ENCODE measurements at regions not wholly inside any gene's neighbourhood (a gene's known extent, or its start where the extent isn't known, plus 50 kb on each side); places are given as distances from the start of the nearest gene placed in this dataset.

DNA sequence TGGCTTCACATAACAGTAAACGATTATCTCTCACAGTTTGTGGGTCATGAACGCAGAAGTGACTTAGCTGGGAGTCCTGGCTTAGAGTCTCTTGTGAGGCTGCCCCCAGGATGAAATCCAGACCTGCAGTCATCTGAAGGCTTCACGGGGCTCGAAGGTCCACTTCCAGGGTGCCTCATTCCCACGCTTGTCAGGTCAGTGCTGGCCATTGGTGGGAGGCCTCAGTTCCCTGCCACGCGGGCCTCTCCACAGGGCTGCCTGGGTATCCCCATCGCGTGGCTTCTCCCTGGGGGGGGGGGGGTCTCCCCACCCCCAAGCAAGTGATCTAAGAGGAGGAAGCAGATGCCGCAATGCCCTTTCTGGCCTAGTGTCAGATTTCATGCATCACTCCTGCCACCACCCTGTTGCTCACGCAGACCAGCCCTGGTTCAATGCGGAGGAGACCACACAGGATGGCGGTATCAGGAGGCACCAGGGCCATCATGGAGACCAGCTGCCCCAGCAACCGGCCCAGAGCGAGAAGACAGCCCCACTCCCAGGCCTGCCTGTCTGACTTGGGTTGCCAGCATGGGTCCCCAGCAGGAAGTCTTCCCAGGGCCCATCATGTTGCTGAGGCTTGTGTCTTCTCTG, 77.3 kb upstream of the CDH5 start:
- DNase-seq = no peak

DNA sequence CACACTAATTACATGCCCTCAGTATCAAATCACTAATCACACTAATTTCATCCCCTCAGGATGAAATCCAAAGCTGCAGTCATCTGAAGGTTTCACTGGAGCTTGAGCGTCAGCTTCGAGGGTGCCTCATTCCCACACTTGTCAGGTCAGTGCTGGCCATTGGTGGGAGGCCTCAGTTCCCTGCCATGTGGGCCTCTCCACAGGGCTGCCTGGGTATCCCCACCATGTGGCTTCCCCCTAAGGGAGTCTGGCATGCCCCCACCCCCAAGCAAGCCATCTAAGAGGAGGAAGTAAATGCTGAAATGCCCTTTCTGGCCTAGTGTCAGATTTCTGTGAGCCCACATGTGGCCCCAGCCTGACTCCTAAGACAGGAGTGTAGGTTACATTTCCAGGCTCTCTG, 78.6 kb upstream of the CDH5 start:
- DNase-seq = no peak

DNA sequence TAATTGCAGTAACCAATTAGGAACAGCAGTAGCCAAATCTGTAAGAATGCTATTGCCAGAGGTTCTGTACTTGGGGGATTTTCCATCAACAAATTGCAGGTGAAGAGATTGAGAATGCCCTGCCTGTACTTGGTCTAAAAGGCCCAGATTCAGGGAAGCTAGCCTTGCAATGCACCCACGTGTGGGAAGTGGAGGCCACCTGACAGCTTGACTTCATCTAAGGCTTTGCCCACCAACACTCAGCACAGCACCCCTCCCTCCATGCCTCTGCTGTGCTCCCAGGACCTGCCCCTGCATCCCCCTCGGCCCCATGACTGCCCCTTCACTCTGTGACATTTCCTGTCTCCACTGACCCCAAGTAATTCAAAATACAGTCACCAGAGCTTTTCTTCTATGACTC, 79.1 kb upstream of the CDH5 start:
- no peak for DNase-seq

DNA sequence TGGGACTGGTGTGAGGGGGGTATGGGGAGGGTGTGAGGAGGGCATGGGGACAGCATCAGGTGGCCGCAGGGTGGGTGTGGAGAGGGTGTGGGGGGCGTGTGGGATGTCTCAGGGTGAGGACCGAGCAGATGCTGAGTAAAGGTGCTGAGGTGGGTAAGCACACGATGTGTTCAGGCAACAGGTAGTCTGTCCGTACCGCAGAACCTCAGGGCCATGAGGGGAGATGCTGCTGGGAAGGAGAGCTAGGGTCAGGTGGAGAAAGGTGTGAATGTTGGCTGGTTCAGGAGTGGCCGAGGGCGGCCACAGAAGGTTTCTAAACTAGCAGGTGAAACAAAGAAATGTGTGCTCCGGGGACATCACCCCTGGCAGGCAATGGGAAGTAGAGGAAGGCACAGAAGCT, 80.0 kb upstream of the CDH5 start:
- DNase-seq = no peak

DNA sequence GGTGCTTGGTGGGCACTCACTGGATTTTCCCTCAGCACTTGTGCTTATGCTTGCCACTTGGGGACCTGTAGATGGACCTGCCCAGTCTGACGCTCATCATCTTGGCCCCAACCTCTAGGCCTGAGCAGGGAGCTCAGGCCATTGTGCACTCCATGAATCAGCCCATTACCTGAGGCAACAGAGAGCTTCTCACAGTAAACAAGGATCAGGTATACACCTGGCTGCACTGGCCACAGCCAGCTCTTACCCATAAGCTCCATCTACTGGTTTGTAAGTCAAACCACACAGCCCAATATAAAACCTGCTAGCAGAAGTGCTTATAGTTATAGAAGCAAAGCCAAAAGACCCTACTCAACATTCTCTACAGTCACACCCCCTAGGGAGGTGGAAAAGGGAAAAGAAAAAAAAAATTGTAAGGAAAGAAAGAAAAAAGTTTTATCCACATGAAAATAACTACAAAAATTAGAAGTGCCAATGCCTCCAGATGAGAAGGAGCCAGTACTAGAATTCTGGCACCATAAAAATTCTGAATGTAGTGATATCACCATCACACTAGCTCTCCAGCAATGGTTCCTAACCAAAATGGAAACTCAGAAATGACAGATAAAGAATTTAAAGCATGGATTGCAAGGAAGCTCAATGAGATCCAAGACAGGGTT, 87.8 kb upstream of the CDH5 start:
- DNase-seq = no peak

DNA sequence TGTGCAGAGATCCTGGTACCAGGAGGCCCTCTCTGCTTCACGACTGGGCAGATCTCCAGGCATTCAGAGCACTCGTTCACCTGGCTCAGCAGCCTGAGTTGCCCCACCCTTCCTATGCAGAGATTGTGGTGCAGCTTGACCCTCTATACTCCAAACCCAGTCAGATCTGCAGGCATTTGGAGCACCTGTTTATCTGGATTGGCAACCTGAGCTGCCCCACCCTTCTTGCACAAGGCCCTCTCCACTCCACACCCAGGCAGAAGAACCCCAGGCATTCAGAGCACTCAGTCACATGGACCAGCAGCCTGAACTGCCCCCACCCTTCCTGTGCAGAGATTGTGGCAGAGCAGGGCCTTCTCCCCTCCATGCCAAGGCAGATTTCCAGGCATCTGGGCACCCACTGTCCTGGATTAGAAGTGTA, 88.4 kb upstream of the CDH5 start:
- DNase-seq = no peak

DNA sequence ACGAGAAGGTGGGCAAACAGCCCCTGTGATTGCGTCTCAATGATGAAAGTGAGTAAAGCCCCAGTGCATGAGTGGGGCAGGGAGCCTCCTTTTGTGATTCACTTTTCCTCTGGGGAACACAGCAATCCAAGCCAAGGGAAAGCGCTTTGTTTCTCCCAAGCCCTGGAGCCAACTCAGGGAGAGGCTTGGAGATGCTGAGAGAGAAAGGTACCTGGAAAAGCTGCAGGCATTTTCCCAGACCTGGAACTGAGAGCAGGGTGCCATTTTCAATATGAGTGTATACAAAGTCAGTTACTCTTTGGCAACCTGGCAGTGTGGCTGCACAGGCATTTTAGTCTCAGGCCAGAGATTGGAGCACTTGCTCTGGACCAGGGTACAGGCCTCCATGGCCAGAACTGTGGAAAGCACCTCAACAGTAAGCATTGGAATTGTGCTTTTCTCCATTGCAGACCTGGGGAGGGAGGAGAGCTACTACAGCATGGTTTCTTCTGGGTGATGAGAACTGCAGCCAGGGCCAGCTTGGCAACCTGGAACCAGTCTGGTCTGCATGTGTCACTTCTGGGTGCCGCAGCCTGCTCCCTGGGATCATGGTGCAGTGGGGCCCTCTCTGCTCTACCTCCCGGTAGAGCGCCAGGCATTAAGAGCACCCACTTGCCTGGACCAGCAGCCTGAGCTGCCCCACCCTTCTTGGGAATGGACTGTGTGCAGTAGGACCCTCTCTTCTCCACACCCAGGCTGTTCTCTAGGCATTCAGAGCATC, 89.0 kb upstream of the CDH5 start:
- no peak for DNase-seq

DNA sequence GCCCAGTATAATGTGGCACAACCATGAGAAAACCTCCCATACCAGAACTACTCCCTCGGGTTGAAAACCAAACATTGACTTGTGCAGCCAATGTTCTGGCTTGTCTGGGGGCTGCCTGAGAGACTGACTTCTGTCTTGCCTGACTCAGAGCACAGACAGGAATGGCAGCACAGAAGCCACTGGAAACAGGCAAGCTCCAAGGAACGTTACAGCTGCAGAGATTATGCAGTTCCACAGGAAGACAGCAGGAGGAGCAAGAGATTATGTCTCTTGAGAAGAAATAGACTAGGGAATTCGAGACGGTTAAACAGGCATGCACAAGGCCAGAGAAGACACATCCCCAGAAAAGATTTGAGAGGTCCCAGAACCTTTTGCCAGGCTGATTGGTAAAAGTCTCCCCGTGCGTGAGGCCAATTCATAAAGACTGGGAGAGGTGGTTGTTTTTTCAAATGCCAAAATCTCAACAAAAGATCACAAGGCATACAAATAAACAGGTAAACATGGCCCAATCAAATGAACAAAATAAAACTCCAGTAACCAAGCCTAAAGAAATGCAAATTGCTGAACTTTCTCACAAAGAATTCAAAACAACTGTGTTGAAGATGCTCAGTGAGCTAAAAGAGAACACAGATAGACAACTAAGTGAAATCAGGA, 90.6 kb upstream of the CDH5 start:
- no peak for DNase-seq

DNA sequence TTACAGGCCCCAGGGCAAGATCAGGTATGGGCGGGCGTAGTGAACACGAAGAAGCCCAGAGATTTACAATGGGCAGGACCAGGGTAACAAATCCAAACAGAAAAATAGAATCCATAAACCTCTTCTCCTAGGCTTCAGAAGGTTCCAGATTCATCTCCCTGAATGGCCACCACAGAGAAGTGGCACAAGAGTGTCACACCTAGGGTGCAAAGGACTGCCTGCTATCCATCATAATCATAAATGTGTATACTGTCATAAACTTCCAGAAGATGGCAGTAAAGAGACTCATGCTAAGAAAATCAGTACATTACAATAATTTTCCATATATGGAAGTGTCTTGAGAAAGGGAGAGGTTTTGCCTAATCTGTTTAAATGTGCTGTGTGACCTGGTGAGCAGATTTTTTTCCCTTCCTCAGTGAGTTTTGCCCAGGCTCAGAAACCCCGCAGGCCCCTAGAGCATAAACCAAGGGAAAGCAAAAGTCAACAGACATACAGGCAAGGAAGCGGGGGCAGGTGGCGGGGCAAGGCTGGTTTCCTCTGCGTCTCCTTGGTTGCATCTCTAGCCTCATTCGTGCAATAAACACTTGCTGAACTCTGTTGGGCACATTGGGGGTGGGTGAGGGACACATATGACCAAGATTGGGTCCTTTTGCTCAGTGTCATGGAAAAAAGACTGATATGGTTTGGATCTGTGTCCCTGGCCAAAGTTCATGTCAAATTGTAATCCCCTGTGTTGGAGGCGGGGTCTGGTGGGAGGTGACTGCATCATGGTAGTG, 92.0 kb upstream of the CDH5 start:
- DNase-seq = no peak

DNA sequence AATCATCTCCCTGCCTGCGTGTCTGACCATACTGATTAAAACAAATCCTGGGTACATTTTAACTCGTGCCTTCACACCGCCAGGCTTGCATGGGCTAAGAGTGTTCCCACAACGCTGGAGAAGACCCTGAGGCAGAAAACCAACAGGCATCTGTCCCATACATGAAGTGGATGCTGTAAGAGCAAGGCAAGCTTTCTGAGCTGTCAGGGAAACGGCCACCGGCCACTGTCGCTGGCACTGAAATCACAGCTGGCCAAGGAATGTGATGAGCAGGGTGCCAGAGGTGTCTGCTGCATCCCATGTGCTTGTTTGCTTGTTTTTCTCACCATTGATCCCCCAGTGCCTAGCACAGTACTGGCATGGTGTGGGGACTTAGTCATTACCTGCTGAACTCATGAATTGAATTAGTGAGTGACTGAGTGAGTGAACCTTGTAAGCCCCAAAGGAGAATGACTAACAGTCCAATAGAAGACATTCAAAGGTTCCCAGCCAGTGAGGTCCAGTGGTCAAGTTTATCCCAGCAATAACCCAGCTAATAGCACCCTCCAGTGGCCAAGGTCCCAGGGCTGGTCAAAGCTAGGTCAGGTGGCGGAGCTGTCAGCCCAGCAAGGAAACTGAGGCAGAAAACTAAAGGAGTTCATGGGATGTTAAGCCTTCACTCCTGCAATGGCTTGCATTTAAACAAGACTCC, 92.7 kb upstream of the CDH5 start:
- no peak for DNase-seq

DNA sequence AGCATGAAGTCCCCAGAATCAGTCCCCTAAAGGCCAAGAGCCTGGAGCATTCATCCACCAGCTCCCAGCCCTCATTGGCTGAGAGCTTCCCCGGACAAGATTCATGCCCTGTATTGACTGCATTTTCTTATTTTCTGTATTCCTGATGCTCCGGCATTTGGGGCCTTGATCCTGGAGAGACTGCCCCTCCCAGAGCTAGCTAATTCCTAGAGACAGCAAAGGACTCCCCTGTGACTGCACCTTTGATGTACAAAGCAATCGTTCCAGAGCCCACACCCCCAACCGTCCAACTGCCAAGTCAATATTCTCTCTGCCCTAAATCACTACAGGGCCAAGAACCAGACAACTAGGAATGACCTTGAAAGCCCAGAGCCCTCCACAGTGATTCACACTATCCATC, 93.4 kb upstream of the CDH5 start:
- no peak for DNase-seq

DNA sequence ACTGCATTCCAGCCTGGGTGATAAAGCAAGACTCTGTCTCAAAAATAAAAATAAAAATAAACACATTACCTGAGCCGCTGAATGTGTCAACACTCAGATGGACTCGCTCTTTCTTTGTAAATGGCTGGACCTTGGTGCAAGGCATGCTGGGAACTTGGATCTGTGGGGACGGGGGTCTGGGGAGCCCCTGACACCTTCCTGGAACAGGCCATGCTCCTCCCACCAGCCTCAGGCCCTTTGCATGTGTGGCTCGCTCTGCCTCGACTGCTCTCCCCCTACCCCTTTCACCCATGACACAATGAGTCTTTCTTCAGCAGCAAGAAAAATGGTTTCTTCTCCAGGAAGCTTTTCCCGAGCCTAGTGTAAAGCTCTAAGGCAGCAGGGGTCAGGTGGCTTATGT, 94.0 kb upstream of the CDH5 start:
- DNase-seq = no peak

DNA sequence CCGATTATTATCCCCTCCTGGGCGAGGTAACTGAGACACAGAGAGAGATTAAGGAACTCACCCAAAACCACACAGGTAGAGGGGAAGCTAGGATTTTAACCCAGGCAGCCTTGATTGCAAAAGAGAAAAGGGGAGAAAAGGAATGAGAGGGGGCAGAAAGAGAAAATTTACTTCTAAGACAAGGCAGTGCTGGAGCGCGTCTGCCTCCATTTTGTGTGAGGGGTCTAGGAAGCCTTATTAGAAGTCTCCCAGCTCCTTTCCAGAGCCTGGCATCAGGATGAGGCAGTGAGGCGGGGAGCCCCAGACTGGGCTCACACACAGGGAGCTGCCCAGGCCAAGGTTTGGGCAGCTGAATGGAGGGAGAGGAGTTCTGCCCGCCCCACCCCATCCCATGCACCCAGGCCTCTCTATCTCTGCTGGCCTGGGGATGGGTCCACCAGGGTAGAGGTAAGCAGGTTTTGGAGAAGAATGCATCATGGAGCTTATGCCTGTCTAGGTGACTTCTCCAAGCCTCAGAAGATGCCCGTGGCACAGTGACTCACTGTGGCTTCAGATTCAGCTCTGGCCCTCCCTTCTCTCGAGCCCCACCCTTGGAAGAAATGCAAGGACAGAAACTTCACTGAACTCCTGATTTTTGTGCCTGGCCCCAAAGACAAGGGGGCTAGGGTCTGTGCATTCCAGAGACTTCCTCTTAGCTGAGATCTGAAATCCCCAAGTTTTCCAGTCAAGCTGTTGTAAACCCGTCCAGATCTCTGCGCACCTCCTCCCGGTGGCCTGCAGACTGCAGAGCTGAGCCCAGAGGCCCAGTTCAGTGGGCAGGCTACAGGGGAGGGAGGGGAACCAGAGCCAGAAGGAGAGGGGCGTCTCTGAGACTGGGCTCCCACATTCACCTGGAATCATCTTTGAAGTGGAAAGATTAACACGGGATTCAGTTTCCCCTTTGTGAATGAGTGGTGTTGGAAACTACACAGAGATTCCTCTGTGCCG, 95.1 kb upstream of the CDH5 start:
- no peak for DNase-seq

DNA sequence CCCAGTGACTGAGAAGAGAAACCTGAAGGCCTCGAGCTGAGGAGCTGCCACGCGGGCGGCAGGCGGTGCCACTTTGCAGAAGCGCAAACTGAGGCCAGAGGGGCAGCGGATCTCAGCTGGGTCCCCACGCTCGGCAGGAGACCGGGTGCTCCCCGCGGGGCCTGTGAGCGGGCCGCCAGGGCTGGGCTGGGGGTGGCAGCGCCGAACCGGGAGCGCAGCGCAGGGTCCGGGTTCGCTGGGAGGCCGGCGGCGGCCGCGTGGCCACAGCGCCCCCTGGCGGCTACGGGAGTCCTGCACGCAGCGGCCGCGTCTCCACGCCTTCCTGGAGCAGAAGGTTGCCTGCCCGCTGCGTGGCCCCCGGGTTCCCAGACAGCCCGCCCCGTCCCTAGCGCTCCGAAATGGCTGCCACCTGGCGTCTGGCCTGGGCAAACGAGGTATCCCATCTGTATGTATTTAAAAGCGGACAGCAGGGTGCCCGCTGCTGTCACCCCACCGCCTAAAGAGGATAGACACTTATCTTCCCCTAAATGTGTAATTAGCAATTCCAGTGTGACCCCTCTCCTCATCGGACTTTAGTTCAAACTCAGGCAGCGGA, 96.1 kb upstream of the CDH5 start:
- DNase-seq = peak in 1 of 2 donors; percentile 60

DNA sequence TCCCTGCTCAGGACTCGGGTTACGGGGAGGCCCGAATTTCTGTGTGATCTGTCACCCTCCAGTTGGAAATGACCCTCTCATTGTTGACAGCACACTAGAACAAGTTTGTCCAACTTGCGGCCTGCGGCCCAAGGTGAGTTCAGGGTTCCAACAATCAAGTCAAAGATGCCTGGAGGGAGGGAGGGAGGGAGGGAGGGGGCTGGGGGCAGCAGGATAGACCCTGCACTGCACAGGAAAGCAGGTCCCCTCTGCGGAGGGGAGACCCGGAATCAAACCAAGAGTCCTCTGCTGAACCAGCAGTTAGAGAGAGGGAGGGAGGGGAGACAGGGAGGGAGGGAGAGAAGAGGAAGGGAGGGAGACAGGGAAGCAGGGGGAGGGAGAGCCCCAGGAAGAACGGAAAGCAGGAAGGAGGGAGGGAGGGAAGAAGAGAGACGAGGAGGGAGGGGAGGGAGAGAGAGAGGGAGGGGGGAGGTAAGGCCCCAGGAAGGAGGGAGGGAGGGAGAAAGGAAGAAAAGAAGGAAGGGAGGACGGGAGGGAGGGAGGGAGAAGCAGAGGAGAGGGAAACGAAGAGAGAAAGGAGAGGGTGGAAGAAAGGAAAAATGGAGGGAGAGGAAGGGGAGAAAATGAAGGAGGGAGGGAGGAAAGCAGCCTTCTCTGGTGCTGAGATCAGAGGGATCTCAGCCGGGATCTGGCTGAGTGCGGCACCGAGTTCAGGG, 96.7 kb upstream of the CDH5 start:
- DNase-seq = no peak

DNA sequence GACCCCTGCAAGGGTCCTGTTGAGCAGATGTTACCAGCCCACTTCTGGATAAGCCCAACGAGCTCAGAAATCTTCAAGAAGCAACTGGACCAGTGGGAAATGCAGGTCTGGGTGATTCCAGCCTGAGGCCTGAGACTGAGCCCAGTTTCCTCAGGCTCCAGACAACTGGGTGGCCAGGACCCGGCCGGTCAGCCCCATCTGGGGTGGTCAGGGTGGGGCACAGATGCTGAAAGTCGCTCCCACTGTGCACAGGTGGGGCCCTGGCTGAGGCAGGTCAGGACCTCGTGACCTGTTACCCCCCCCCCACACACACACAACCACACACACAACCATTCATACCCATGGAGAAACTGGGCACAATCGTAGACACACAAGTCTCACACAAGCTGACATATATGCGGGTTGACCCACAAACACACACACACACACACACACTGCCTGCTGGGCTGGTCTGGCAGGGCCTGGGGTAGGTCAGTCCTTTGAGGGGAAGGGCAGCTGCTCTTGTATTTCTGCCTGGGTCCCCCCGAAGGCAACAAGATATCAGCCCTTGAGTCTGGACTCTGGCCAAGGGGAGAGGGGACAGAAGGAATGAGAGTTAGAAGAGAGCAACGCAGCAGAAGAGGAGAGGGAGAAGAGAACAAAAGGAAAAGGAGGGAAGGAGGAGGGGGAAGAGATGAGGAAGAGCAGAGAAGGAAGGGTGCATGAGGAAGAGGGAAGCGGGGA, 99.0 kb upstream of the CDH5 start:
- DNase-seq = no peak

DNA sequence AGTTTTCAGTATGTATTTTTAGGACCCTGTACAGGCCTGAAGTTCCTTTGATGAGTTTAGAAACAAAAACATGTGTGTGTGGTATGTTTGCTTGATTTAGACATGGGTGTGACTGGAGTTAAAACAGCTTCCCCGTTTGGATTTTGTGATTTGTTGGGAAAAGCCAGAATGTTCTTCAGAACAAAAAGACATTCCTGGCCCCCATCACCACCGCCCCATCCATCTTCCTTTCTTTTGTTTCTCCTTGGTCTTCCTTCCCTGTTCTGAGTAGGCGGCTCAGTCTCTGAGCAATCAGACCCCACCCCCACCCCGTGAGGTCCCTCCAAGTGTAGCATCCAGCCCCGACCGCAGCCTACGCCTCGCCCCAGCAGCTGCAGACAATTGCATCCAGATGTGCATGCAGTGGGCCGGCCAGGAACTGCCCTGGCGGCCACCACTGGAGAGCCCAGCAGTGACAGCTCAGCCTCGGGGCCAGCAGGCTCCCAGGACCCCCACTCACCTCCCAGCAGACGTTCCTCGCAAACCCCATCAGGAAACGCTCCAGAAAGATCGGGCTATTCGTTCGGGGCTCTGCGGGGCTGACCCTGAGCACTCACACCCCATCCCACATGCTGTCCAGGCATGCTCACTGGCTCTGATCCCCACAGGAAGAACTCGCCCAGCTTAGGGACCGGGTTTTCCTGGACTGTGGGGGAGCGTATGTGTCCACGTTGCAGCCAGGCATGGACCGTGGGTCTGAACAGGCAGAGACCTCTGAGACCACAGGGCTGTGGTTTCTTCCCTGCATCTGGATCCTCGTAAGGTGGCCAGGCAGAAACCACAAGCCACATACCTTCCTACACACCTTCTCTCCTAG, 99.8 kb upstream of the CDH5 start:
- DNase-seq = no peak

DNA sequence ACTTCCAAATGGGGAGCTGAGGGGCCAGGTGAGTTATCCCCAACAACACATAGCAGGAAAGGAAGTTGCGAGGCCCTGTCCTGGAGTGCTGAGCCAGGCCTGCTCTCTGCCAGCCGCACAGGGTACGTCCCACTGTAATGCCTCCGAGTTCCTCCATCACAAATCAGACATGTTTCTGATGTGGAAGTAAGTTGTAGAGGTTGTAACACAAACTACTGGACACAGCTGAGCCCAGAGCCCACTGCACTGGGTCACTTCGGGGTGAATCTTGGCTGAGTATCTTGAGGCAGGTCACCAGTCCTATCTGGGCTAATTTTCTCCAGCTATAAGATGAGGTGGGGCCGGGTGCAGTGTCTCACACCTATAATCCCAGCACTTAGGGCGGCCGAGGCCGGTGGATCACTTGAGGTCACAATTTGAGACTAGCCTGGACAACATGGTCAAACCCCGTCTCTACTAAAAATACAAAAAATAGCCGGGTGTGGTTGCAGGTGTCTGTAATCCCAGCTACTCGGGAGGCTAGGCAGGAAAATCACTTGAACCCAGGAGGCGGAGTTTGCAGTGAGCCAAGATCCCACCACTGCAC, 100.8 kb upstream of the CDH5 start:
- DNase-seq = no peak
